ENCODE measurements at regions not wholly inside any gene's neighbourhood (a gene's known extent, or its start where the extent isn't known, plus 50 kb on each side); places are given as distances from the start of the nearest gene placed in this dataset.
"Not testable (repeated sequence)": the region's sequence is repeated elsewhere in the genome, so short reads cannot be mapped to it uniquely, and the experiment has no call there.

DNA sequence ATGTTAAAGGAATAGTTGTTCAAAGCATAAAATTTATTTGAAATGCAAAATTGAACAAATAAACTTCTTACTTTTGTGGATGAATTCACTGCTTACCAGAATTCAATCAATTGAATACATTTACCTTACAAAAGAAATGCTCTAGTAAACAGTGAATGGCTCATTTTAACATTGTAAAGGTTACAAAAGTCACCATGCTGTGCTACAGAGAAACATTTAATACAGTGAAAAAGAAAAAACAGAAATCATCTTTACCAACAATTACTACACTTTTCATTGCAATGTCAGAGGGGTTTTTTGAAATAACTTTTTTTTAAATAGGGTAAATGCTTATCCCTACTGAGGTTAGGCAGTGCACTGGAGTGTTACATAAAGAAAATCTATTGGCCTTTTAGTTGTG lies 853.0 kb downstream of the NCAM2 start:
- no peaks in the 10 kb centered on the region for H3K36me3 ChIP-seq (ENCODE audit: insufficient read depth, insufficient read length, low read length)
- H3K27me3 ChIP-seq (ENCODE audit: insufficient read depth, insufficient read length), result no peaks in the 10 kb centered on the region
- no peaks in the 10 kb centered on the region for H3K9me3 ChIP-seq (ENCODE audit: insufficient read depth, low read length)
- no peak overlapping the region for H3K4me3 ChIP-seq (ENCODE audit: insufficient read length, low read depth)
- no peaks in the 10 kb centered on the region for H3K4me1 ChIP-seq (ENCODE audit: insufficient read depth, insufficient read length)
- no peak overlapping the region for H3K9ac ChIP-seq (ENCODE audit: insufficient read length, low read depth)
- no peak for DNase-seq (ENCODE audit: low read depth, low spot score)
- TF ChIP-seq YY1 (IDR thresholded peaks at IDR 0.05; ENCODE audit: insufficient read depth, insufficient read length) (no peak), SUZ12 (IDR thresholded peaks at IDR 0.05; ENCODE audit: extremely low read depth, insufficient read depth, insufficient read length) (no peak), ZNF274 (IDR thresholded peaks at IDR 0.05; ENCODE audit: low read depth, low read length) (no peak)

DNA sequence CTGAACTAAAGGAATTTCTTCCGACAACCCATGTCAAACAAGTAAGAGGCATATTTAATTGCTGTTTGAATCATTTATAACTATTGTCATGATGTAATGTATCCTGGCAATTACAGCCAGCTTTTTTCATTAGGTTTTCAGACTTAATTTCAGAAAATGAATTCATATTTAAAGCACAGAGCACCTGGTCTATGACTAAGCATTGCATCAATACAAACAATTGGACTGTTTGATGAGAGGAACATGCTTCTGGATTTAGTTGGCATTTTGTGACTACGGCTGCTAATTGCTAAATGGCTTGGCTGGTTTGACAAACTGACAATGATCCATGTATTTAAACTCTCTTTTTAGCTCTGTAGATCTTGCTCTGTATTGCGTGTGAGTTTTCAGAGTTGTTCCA lies 853.4 kb downstream of the NCAM2 start:
- no peak for DNase-seq (ENCODE audit: low read depth, low spot score)

DNA sequence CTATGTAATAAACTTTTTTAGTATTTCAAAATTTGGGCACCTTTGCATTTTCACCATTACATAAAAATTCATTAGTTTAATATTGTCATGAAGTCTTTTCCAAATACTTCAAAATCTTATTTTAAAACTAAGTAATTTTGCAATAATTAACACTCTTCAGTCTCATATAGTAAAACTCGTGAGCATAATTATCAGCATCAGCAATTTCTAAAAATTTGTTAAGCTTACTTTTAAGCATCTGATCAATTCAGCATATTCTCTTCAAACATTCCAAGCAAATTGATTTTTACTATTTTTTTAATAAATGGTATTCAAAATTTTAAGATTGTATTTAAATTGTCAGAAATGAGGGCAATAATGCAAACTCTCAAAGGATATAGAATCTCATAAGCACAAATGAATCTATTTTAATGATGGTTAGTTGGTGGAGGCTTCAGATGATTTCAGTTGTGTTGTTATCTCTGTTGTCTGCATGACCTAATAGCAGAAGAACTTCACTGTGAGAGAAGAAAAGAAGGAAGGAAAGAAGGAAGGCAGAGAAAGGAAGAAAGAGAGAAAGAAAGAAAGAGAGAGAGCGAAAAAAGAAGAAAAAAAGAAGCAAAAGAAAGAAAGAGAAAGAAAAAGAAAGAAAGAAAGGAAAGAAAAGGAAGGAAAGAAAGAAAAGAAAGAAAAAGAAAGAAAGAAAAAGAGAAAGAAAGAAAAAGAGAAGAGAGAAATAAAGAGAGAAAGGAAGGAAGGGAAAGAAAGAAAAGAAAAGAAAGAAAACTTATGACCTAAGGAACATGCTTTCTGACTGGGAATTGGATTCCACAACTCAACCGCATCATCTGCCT lies 860.5 kb downstream of the NCAM2 start:
- DNase-seq (ENCODE audit: low read depth, low spot score), result no peak
- Histone ChIP-seq H3K36me3 (ENCODE audit: insufficient read depth, insufficient read length, low read length) (no peaks in the 10 kb centered on the region), H3K9me3 (ENCODE audit: insufficient read depth, low read length) (no peaks in the 10 kb centered on the region), H3K27me3 (ENCODE audit: insufficient read depth, insufficient read length) (no peaks in the 10 kb centered on the region), H3K4me3 (ENCODE audit: insufficient read length, low read depth) (no peak overlapping the region), H3K9ac (ENCODE audit: insufficient read length, low read depth) (no peak overlapping the region), H3K4me1 (ENCODE audit: insufficient read depth, insufficient read length) (no peaks in the 10 kb centered on the region)
- TF ChIP-seq SUZ12 (IDR thresholded peaks at IDR 0.05; ENCODE audit: extremely low read depth, insufficient read depth, insufficient read length), result no peak
- no peak for TF ChIP-seq YY1 (IDR thresholded peaks at IDR 0.05; ENCODE audit: insufficient read depth, insufficient read length)
- no peak for TF ChIP-seq ZNF274 (IDR thresholded peaks at IDR 0.05; ENCODE audit: low read depth, low read length)

More for the DNA sequence above, 853.4 kb downstream of the NCAM2 start:
- Histone ChIP-seq H3K9ac (ENCODE audit: insufficient read length, low read depth) (no peak overlapping the region), H3K9me3 (ENCODE audit: insufficient read depth, low read length) (no peaks in the 10 kb centered on the region), H3K4me1 (ENCODE audit: insufficient read depth, insufficient read length) (no peaks in the 10 kb centered on the region), H3K27me3 (ENCODE audit: insufficient read depth, insufficient read length) (no peaks in the 10 kb centered on the region), H3K36me3 (ENCODE audit: insufficient read depth, insufficient read length, low read length) (no peaks in the 10 kb centered on the region), H3K4me3 (ENCODE audit: insufficient read length, low read depth) (no peak overlapping the region)
- no peak for TF ChIP-seq SUZ12 (IDR thresholded peaks at IDR 0.05; ENCODE audit: extremely low read depth, insufficient read depth, insufficient read length)
- no peak for TF ChIP-seq ZNF274 (IDR thresholded peaks at IDR 0.05; ENCODE audit: low read depth, low read length)
- TF ChIP-seq YY1 (IDR thresholded peaks at IDR 0.05; ENCODE audit: insufficient read depth, insufficient read length), result no peak

DNA sequence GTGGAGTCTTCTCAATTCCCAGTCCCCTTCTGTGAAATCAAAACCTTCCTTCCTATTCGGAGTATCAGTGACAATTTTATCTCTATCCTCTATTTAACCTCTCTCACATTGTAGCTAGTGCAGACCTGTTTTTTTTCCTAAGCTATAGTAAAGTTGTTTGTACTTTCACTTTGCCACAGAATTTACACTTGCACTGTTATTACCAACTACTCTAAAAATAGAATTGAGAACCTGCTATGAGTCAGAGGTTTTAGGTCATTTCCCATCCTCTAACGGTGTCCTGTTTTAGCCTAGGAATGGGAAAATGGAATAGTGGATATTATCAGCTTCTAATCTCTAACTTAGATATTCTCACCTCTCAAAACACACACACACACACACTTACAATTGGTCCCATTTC lies 862.7 kb downstream of the NCAM2 start:
- no peak for TF ChIP-seq YY1 (IDR thresholded peaks at IDR 0.05; ENCODE audit: insufficient read depth, insufficient read length)
- no peak for TF ChIP-seq ZNF274 (IDR thresholded peaks at IDR 0.05; ENCODE audit: low read depth, low read length)
- TF ChIP-seq SUZ12 (IDR thresholded peaks at IDR 0.05; ENCODE audit: extremely low read depth, insufficient read depth, insufficient read length), result no peak
- no peaks in the 10 kb centered on the region for H3K4me1 ChIP-seq (ENCODE audit: insufficient read depth, insufficient read length)
- no peaks in the 10 kb centered on the region for H3K27me3 ChIP-seq (ENCODE audit: insufficient read depth, insufficient read length)
- H3K9ac ChIP-seq (ENCODE audit: insufficient read length, low read depth), result no peak overlapping the region
- no peak for DNase-seq (ENCODE audit: low read depth, low spot score)
- H3K36me3 ChIP-seq (ENCODE audit: insufficient read depth, insufficient read length, low read length), result no peaks in the 10 kb centered on the region
- H3K4me3 ChIP-seq (ENCODE audit: insufficient read length, low read depth), result no peak overlapping the region
- H3K9me3 ChIP-seq (ENCODE audit: insufficient read depth, low read length), result no peaks in the 10 kb centered on the region

DNA sequence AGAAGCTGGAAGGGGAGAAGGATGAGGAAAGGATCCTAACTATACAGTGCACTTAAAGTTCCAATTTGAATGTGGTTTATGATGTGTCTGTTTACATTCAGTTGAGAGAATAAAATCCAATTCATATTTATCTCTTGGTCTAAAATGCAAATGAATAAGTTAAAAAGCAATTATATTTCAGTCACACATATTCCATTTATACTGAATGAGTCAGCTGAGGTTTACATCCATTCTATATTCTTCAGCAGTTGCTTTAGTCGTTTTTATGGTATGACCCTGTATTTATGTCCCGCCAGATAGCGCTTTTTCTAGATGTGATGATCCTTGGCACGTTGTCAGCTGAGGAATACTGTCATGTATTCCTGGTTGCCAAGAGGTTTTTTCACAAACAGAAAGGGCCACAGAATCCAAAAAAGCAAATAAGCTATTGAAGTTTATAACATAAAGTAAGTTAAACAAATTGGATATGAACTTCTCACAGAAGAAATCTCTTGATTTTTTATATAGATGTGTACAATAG lies 866.2 kb downstream of the NCAM2 start:
- H3K36me3 ChIP-seq (ENCODE audit: insufficient read depth, insufficient read length, low read length), result no peaks in the 10 kb centered on the region
- no peak for DNase-seq (ENCODE audit: low read depth, low spot score)
- H3K4me3 ChIP-seq (ENCODE audit: insufficient read length, low read depth), result no peak overlapping the region
- no peaks in the 10 kb centered on the region for H3K27me3 ChIP-seq (ENCODE audit: insufficient read depth, insufficient read length)
- H3K9ac ChIP-seq (ENCODE audit: insufficient read length, low read depth), result no peak overlapping the region
- no peaks in the 10 kb centered on the region for H3K9me3 ChIP-seq (ENCODE audit: insufficient read depth, low read length)
- no peaks in the 10 kb centered on the region for H3K4me1 ChIP-seq (ENCODE audit: insufficient read depth, insufficient read length)
- TF ChIP-seq SUZ12 (IDR thresholded peaks at IDR 0.05; ENCODE audit: extremely low read depth, insufficient read depth, insufficient read length), result no peak
- TF ChIP-seq ZNF274 (IDR thresholded peaks at IDR 0.05; ENCODE audit: low read depth, low read length), result no peak
- TF ChIP-seq YY1 (IDR thresholded peaks at IDR 0.05; ENCODE audit: insufficient read depth, insufficient read length), result no peak

DNA sequence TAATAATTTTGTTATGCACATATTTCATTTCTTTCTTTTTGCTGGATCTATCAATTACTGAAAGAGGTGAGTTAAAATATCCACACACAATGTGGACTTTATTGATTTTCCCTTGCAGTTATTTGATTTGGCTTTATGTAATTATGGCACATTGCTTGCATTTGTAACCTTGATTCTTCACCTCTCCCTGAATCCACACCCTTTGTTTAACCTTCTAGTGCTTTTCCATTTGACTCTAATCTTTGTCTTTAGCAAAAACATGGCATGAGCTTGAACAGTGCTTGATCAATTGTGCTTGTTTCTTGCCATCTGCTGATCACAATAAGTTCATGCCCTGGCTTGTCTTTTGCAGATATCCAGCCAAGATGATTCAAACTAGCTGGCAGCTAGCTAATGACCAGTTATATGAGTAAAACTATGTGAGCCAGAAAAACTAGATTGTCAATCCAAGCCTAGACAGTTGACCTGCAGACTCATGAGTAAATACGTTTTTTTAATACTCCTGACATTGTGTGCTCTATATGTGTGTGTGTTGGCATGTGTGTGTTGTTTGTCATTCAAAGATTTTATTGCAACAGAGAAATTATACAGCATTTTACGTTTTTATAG lies 899.2 kb downstream of the NCAM2 start:
- no peak overlapping the region for H3K4me3 ChIP-seq (ENCODE audit: insufficient read length, low read depth)
- no peak for TF ChIP-seq SUZ12 (IDR thresholded peaks at IDR 0.05; ENCODE audit: extremely low read depth, insufficient read depth, insufficient read length)
- TF ChIP-seq YY1 (IDR thresholded peaks at IDR 0.05; ENCODE audit: insufficient read depth, insufficient read length), result no peak
- no peak for TF ChIP-seq ZNF274 (IDR thresholded peaks at IDR 0.05; ENCODE audit: low read depth, low read length)
- peaks cover 10% of the 10 kb centered on the region; the same call in 1 of the 2 replicates for H3K9me3 ChIP-seq (ENCODE audit: insufficient read depth, low read length)
- H3K4me1 ChIP-seq (ENCODE audit: insufficient read depth, insufficient read length), result no peaks in the 10 kb centered on the region
- H3K9ac ChIP-seq (ENCODE audit: insufficient read length, low read depth), result no peak overlapping the region
- no peaks in the 10 kb centered on the region for H3K36me3 ChIP-seq (ENCODE audit: insufficient read depth, insufficient read length, low read length)
- no peak for DNase-seq (ENCODE audit: low read depth, low spot score)
- H3K27me3 ChIP-seq (ENCODE audit: insufficient read depth, insufficient read length), result no peaks in the 10 kb centered on the region

DNA sequence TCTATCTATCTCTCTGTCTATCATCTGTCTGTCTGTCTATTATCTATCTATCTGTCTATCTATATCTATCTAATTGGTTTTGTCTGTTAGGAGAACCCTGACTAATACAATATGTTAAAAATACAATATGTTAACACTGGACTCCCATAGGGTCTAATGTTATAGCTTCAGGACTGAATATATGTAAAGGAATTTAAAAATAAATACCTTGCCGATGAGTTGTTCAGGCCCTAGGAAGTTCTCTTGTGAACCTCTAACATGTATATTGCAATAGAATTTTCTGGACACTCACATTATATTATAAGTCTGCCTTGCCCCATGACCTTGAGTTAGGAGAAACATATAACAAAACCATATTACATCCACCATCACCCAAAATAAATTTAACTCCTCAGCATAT lies 900.6 kb downstream of the NCAM2 start:
- no peak for DNase-seq (ENCODE audit: low read depth, low spot score)
- Histone ChIP-seq H3K27me3 (ENCODE audit: insufficient read depth, insufficient read length) (no peaks in the 10 kb centered on the region), H3K36me3 (ENCODE audit: insufficient read depth, insufficient read length, low read length) (no peaks in the 10 kb centered on the region), H3K4me3 (ENCODE audit: insufficient read length, low read depth) (no peak overlapping the region), H3K9me3 (ENCODE audit: insufficient read depth, low read length) (peaks cover 10% of the 10 kb centered on the region; the same call in 1 of the 2 replicates), H3K9ac (ENCODE audit: insufficient read length, low read depth) (no peak overlapping the region), H3K4me1 (ENCODE audit: insufficient read depth, insufficient read length) (no peaks in the 10 kb centered on the region)
- no peak for TF ChIP-seq YY1 (IDR thresholded peaks at IDR 0.05; ENCODE audit: insufficient read depth, insufficient read length)
- no peak for TF ChIP-seq SUZ12 (IDR thresholded peaks at IDR 0.05; ENCODE audit: extremely low read depth, insufficient read depth, insufficient read length)
- no peak for TF ChIP-seq ZNF274 (IDR thresholded peaks at IDR 0.05; ENCODE audit: low read depth, low read length)

DNA sequence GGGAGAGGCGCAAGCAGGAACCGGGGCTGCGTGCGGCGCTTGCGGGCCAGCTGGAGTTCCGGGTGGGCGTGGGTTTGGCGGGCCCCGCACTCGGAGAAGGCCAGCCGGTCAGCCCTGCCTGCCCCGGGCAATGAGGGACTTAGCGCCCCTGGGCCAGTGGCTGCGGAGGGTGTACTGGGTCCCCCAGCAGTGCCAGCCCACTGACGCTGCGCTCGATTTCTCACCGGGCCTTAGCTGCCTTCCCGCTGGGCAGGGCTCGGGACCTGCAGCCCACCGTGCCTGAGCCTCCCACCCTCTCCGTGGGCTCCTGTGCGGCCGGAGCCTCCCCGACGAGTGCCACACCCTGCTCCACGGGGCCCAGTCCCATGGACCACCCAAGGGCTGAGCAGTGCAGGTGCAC lies 904.2 kb downstream of the NCAM2 start:
- H3K27me3 ChIP-seq (ENCODE audit: insufficient read depth, insufficient read length); H3K9me3 ChIP-seq (ENCODE audit: insufficient read depth, low read length); H3K4me1 ChIP-seq (ENCODE audit: insufficient read depth, insufficient read length); H3K9ac ChIP-seq (ENCODE audit: insufficient read length, low read depth); H3K4me3 ChIP-seq (ENCODE audit: insufficient read length, low read depth); H3K36me3 ChIP-seq (ENCODE audit: insufficient read depth, insufficient read length, low read length); DNase-seq (ENCODE audit: low read depth, low spot score): not testable (repeated sequence)

All from NT2/D1 (cell line).